Dedifferentiated amniotic fluid mesenchymal stem cell (primary cell): ENCODE measurements at regions not wholly inside any gene's neighbourhood (a gene's known extent, or its start where the extent isn't known, plus 50 kb on each side); places are given as distances from the start of the nearest gene placed in this dataset.

Experiments used
- DNase-seq: peaks from one replicate; pipeline ENCODE4 v3.0.0-alpha.2; 2016; ENCODE audit errors: extremely low spot score

- no peak for DNase-seq
Measured at GRCh38 chr2:187274146-187274545, 173.9 kb downstream of the CALCRL start.

GRCh38 chr2:187272255-187272654 is 175.8 kb downstream of the CALCRL start:
- no peak for DNase-seq

- no peak for DNase-seq
Measured at GRCh38 chr2:187271825-187272224, 176.2 kb downstream of the CALCRL start.

GRCh38 chr2:187266645-187267044 is 181.4 kb downstream of the CALCRL start:
- DNase-seq, result no peak

- no peak for DNase-seq
Measured at GRCh38 chr2:187266147-187266546, 181.9 kb downstream of the CALCRL start.

- no peak for DNase-seq
Measured at GRCh38 chr2:187264612-187265011, 183.4 kb downstream of the CALCRL start.

GRCh38 chr2:187263675-187264560 is 184.1 kb downstream of the CALCRL start:
- DNase-seq, result no peak

- DNase-seq, result no peak
Measured at GRCh38 chr2:187261705-187262104, 186.3 kb downstream of the CALCRL start.

GRCh38 chr2:187252063-187252462 is 196.0 kb downstream of the CALCRL start:
- no peak for DNase-seq

GRCh38 chr2:187250137-187250536 is 197.9 kb downstream of the CALCRL start:
- no peak for DNase-seq

GRCh38 chr2:187233811-187234210 is 214.2 kb downstream of the CALCRL start:
- DNase-seq, result no peak

- no peak for DNase-seq
Measured at GRCh38 chr2:187232749-187233148, 215.3 kb downstream of the CALCRL start.

GRCh38 chr2:187230088-187230487 is 218.0 kb downstream of the CALCRL start:
- DNase-seq, result no peak

- no peak for DNase-seq
Measured at GRCh38 chr2:187228986-187229385, 219.1 kb downstream of the CALCRL start.

GRCh38 chr2:187224989-187225388 is 223.1 kb downstream of the CALCRL start:
- DNase-seq, result no peak

GRCh38 chr2:187220071-187220470 is 228.0 kb downstream of the CALCRL start:
- no peak for DNase-seq

GRCh38 chr2:187215532-187216240 is 232.4 kb downstream of the CALCRL start:
- DNase-seq, result peak; percentile 22

GRCh38 chr2:187214306-187214705 is 233.7 kb downstream of the CALCRL start:
- no peak for DNase-seq

- no peak for DNase-seq
Measured at GRCh38 chr2:187213798-187214197, 234.3 kb downstream of the CALCRL start.

GRCh38 chr2:187210726-187211125 is 237.3 kb downstream of the CALCRL start:
- no peak for DNase-seq

GRCh38 chr2:187208199-187208785 is 239.8 kb downstream of the CALCRL start:
- DNase-seq, result no peak

- DNase-seq, result no peak
Measured at GRCh38 chr2:187207126-187207525, 240.9 kb downstream of the CALCRL start.

GRCh38 chr2:187206471-187206870 is 241.6 kb downstream of the CALCRL start:
- DNase-seq, result no peak
